GM12872 (cell line): ENCODE measurements at regions not wholly inside any gene's neighbourhood (a gene's known extent, or its start where the extent isn't known, plus 50 kb on each side); places are given as distances from the start of the nearest gene placed in this dataset.

Experiments used
- TF ChIP-seq, protein P1 (sequence below): IDR thresholded peaks from 3 replicates; pipeline ENCODE4 v1.5.1; 2011; ENCODE audit warnings: low read depth, mild to moderate bottlenecking, low read length, moderate library complexity; ENCODE audit not compliant: insufficient read depth

DNA sequence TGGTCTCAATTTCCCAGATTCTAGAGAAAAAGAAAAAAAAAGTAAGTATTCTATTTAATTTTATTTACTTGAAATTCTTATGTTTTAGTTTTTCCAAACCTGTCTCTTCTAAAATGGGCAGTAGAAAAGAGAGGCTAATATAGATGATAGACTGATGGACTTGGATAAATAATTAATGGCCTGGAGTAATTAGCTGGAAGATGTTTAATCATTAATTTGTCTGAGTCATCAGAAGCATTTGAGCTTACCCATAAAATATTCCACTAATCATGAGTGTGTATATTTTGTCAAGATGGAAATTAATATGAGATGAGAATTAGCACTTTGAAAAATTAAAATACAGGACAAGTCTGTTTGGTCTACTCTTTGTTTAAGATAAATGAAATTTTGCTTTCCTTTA is 212.1 kb upstream of the MIR17HG start:
- TF ChIP-seq, protein P1, sequence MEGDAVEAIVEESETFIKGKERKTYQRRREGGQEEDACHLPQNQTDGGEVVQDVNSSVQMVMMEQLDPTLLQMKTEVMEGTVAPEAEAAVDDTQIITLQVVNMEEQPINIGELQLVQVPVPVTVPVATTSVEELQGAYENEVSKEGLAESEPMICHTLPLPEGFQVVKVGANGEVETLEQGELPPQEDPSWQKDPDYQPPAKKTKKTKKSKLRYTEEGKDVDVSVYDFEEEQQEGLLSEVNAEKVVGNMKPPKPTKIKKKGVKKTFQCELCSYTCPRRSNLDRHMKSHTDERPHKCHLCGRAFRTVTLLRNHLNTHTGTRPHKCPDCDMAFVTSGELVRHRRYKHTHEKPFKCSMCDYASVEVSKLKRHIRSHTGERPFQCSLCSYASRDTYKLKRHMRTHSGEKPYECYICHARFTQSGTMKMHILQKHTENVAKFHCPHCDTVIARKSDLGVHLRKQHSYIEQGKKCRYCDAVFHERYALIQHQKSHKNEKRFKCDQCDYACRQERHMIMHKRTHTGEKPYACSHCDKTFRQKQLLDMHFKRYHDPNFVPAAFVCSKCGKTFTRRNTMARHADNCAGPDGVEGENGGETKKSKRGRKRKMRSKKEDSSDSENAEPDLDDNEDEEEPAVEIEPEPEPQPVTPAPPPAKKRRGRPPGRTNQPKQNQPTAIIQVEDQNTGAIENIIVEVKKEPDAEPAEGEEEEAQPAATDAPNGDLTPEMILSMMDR = no peak

DNA sequence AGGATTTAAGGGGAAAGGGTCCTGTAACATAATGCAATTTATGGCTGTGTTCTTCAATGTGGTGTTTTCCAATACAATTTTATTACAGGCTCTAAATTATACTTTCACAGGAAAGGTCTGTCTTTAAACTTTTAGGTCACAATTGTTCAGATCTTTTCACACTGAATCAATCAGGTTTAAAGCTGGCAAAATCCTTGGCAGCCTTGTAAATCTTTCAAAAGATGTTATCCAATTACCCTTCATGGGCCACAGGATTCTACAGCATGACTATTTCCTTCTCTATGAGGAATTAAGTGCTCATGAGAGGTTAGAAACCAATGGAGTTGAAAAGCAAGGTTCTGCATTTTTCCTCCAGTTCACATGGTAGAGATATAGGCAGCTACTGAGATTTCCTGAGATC is 211.5 kb upstream of the MIR17HG start:
- TF ChIP-seq, protein P1 = no peak

DNA sequence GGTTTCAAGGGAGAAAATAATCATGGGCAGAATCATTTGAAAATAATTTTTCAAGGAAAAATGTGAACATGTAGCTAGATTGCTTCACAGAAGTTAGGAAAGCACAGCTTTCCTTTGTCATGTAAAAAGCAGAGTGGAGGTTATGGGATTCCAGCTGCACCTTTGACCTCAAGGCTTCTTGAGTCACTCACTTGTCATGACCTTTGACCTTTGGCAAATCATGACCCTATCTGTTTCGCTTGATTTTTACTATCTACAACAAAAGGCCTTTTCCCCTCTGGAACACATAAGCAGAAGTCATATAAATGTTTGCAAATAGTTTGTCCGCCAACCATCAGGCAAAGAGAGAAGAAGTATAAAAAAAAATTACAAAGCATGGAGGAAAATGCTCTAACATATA is 210.7 kb upstream of the MIR17HG start:
- TF ChIP-seq, protein P1 = no peak

DNA sequence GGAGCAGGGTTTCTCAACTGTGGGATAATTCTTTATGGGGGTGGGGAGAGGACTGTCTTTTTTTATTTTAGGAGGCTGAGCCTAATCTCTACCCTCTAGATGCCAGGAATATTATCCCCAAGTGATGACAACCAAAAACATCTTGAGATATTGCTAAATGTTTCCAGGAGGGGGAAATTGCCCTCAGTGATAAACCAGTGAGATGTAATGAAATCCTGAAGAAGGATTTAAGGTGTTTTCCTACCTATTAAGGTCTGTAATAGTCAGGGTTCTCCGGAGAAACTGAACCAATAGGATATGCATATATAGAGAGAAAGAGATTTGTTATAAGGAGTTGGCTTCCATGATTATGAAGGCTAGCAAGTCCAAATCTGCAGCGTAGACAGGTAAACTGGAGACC is 208.3 kb upstream of the MIR17HG start:
- TF ChIP-seq, protein P1 = no peak

DNA sequence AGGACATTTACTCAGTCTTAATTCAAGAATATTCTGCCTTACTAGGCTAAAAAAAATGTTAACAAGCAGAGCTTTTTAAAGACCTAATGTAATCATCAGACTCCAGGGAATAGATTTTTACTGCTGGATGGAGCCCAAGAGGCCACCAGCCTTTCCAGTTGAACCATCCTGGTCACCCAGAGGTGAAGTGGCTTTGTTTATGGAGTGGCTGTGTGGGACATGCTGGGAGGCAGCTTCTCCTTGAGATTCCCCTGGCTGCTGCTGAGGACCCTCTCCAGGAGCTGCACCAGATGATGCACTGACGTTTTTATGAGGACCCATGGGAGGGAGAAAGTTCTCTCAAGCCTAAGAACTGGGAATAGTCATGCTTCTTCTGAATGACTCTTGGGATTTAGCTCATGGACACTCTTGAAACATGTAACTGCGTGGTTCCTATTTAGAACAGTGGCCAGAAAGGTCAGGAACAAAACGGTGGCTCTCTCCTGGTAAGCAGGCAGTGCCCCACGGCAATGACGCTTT is 205.9 kb upstream of the MIR17HG start:
- TF ChIP-seq, protein P1 = no peak

DNA sequence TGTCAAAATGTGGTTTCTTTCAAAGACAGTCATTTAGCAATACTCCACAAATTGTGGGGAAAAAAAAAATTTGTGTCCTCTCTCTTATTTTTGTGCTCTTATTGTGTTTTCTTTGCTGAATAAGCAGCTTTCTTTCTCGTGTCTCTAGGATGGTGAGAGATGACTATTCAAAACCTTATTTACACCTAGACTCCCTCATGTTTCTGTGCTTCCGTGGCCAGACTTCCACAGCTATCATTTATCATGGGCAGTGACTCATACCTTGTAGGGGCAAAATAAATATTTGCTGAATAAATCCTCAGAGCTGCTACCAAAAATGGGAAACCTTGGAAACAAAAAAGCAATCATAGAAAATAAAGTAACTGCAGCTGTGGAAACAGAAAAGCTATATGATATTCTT is 204.9 kb upstream of the MIR17HG start:
- TF ChIP-seq, protein P1 = no peak

DNA sequence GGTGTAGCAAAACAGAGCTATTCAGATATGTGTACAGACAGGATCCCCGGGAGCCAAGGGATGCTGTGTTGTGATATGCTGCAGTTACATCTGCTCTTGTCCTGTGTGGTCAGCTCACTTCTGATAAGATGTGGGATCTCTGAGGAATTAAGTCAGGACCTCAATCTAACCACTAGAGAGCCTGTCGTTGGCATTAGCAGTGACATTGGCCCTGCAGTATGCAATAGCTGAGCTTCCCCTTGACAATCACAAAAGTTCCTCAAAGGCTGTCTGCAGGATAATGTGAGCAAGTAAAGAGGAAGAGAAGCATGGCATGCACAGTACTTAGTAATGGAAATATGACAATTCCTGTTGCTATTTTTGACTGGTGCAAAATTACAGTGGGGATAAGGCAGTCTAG is 203.4 kb upstream of the MIR17HG start:
- TF ChIP-seq, protein P1 = no peak
